ENCODE measurements at regions not wholly inside any gene's neighbourhood (a gene's known extent, or its start where the extent isn't known, plus 50 kb on each side); places are given as distances from the start of the nearest gene placed in this dataset.

GRCh38 chr5:24188216-24188925, 456.4 kb downstream of the CDH10 start:
- TF ChIP-seq EP300 (IDR thresholded peaks at IDR 0.05) = no peak
- 69 to 84% (median 78%) methylated on average over 7 of the region's 7 CpGs for WGBS, 5 donors
- H3K36me3 ChIP-seq = no peaks in the 10 kb centered on the region
- H3K9me3 ChIP-seq = peaks cover 0 to 8% (median 3%) of the 10 kb centered on the region in 4 donors
- H3K4me3 ChIP-seq = no peak overlapping the region
- no peaks in the 10 kb centered on the region for H3K4me1 ChIP-seq
- H3K27me3 ChIP-seq = no peaks in the 10 kb centered on the region
- intact Hi-C loops (cut with DNase I; ENCODE audit: low total_unique reads) = no loop called here
- DNase-seq = no peak
- no peak overlapping the region for H3K27ac ChIP-seq

GRCh38 chr5:24196789-24197188, 448.0 kb downstream of the CDH10 start:
- Histone ChIP-seq H3K9me3 (peaks cover 0 to 12% (median 2%) of the 10 kb centered on the region in 4 donors), H3K27me3 (no peaks in the 10 kb centered on the region), H3K27ac (no peak overlapping the region), H3K36me3 (no peaks in the 10 kb centered on the region), H3K4me1 (no peaks in the 10 kb centered on the region), H3K4me3 (no peak overlapping the region)
- 68 to 90% (median 76%) methylated on average over 2 of the region's 2 CpGs for WGBS, 5 donors
- intact Hi-C loops (cut with DNase I; ENCODE audit: low total_unique reads) = no loop called here
- TF ChIP-seq POLR2A (IDR thresholded peaks at IDR 0.05) (no peak), CTCF (IDR thresholded peaks at IDR 0.05) (no peak), EP300 (IDR thresholded peaks at IDR 0.05) (no peak), POLR2AphosphoS5 (IDR thresholded peaks at IDR 0.05) (no peak)
- no peak for DNase-seq

GRCh38 chr5:24208686-24209106, 436.1 kb downstream of the CDH10 start:
- no peaks in the 10 kb centered on the region for H3K36me3 ChIP-seq
- no peak overlapping the region for H3K27ac ChIP-seq
- no peak for TF ChIP-seq EP300 (IDR thresholded peaks at IDR 0.05)
- TF ChIP-seq CTCF (IDR thresholded peaks at IDR 0.05) = no peak
- TF ChIP-seq POLR2A (IDR thresholded peaks at IDR 0.05) = no peak
- no peaks in the 10 kb centered on the region for H3K4me1 ChIP-seq
- no peak overlapping the region for H3K4me3 ChIP-seq
- WGBS, 5 donors = 46 to 66% (median 53%) methylated on average over 4 of the region's 4 CpGs
- no peaks in the 10 kb centered on the region for H3K27me3 ChIP-seq
- H3K9me3 ChIP-seq = peaks cover 0 to 24% (median 10%) of the 10 kb centered on the region in 4 donors
- intact Hi-C loops (cut with DNase I; ENCODE audit: low total_unique reads) = no loop called here
- no peak for DNase-seq

GRCh38 chr5:24215114-24215513, 429.7 kb downstream of the CDH10 start:
- intact Hi-C loops (cut with DNase I; ENCODE audit: low total_unique reads) = no loop called here
- H3K4me3 ChIP-seq = no peak overlapping the region
- H3K4me1 ChIP-seq = no peaks in the 10 kb centered on the region
- H3K27me3 ChIP-seq = no peaks in the 10 kb centered on the region
- TF ChIP-seq CTCF (IDR thresholded peaks at IDR 0.05) = no peak
- TF ChIP-seq POLR2A (IDR thresholded peaks at IDR 0.05) = no peak
- no peak for TF ChIP-seq POLR2AphosphoS5 (IDR thresholded peaks at IDR 0.05)
- TF ChIP-seq EP300 (IDR thresholded peaks at IDR 0.05) = no peak
- H3K9me3 ChIP-seq = peaks cover 0 to 14% (median under 1%) of the 10 kb centered on the region in 4 donors
- H3K27ac ChIP-seq = no peak overlapping the region
- H3K36me3 ChIP-seq = no peaks in the 10 kb centered on the region
- no peak for DNase-seq
- WGBS, 5 donors = 61 to 79% (median 73%) methylated on average over 3 of the region's 3 CpGs

GRCh38 chr5:24222876-24223275, 421.9 kb downstream of the CDH10 start:
- Histone ChIP-seq H3K27me3 (no peaks in the 10 kb centered on the region), H3K9me3 (peaks cover 0 to 28% (median 5%) of the 10 kb centered on the region in 4 donors), H3K4me1 (no peaks in the 10 kb centered on the region), H3K36me3 (no peaks in the 10 kb centered on the region), H3K4me3 (no peak overlapping the region), H3K27ac (no peak overlapping the region)
- intact Hi-C loops (cut with DNase I; ENCODE audit: low total_unique reads) = no loop called here
- TF ChIP-seq EP300 (IDR thresholded peaks at IDR 0.05) (no peak), CTCF (IDR thresholded peaks at IDR 0.05) (no peak), POLR2AphosphoS5 (IDR thresholded peaks at IDR 0.05) (no peak), POLR2A (IDR thresholded peaks at IDR 0.05) (no peak)
- DNase-seq = no peak
- 81 to 94% (median 88%) methylated on average over 2 of the region's 2 CpGs for WGBS, 5 donors
